Myocyte (in vitro differentiated cells): ENCODE measurements at regions not wholly inside any gene's neighbourhood (a gene's known extent, or its start where the extent isn't known, plus 50 kb on each side); places are given as distances from the start of the nearest gene placed in this dataset.
A peak's percentile ranks its signal among the peaks of the same experiment; 100 is the strongest.
"Not testable (repeated sequence)": the region's sequence is repeated elsewhere in the genome, so short reads cannot be mapped to it uniquely, and the experiment has no call there.

ENCODE experiments used
- DNase-seq: peaks from one replicate; pipeline ENCODE4 v3.0.0-alpha.2; 2012; ENCODE audit warnings: low read depth

- not testable (repeated sequence) for DNase-seq
Observed at GRCh38 chr5:50588471-50588870, 78.0 kb upstream of the PARP8 start.

GRCh38 chr5:50590444-50591189, 75.8 kb upstream of the PARP8 start:
- not testable (repeated sequence) for DNase-seq

- not testable (repeated sequence) for DNase-seq
Observed at GRCh38 chr5:50591338-50591737, 75.1 kb upstream of the PARP8 start.

- DNase-seq, result peak; percentile 13
Observed at GRCh38 chr5:50593681-50594080, 72.8 kb upstream of the PARP8 start.

GRCh38 chr5:50595199-50595598, 71.2 kb upstream of the PARP8 start:
- DNase-seq, result peak; percentile 82

GRCh38 chr5:50601576-50601975, 64.9 kb upstream of the PARP8 start:
- not testable (repeated sequence) for DNase-seq

- DNase-seq, result no peak
Observed at GRCh38 chr5:50606179-50606578, 60.3 kb upstream of the PARP8 start.

GRCh38 chr5:50607456-50607855, 59.0 kb upstream of the PARP8 start:
- DNase-seq, result not testable (repeated sequence)

GRCh38 chr5:50607953-50608705, 58.3 kb upstream of the PARP8 start:
- DNase-seq, result not testable (repeated sequence)

GRCh38 chr5:50613057-50613456, 53.4 kb upstream of the PARP8 start:
- not testable (repeated sequence) for DNase-seq
